ENCODE measurements at regions not wholly inside any gene's neighbourhood (a gene's known extent, or its start where the extent isn't known, plus 50 kb on each side); places are given as distances from the start of the nearest gene placed in this dataset.
A peak's percentile ranks its signal among the peaks of the same experiment; 100 is the strongest.

- TF ChIP-seq ATF3 (CRISPR knock-in tag; conservative IDR thresholded peaks at IDR 0.05) (no peak), CREM (CRISPR knock-in tag; IDR thresholded peaks at IDR 0.05) (no peak), NR1H2 (CRISPR knock-in tag; IDR thresholded peaks at IDR 0.05) (no peak)
Measured at GRCh38 chr5:91441082-91441481, 58.0 kb upstream of the ARRDC3 start (continued).

GRCh38 chr5:91438871-91439270 is 55.8 kb upstream of the ARRDC3 start:
- ChIA-PET POLR2A (no interaction called here), CTCF (interaction anchor here (0.6 to 2.8 kb wide), 9 partner anchors 17 to 178 kb away, joined by 3 to 11 read pairs (median 4); no protein-coding TSS in a partner anchor)
- H3K4me1 Mint-ChIP-seq: peaks cover 19% of the 10 kb centered on the region
- H3K27me3 Mint-ChIP-seq (ENCODE audit: low read depth): no peaks in the 10 kb centered on the region
- TF ChIP-seq ATF6 (CRISPR knock-in tag; IDR thresholded peaks at IDR 0.05) (no peak), ZNF219 (CRISPR knock-in tag; IDR thresholded peaks at IDR 0.05; ENCODE audit: borderline replicate concordance) (no peak), SP1 (CRISPR knock-in tag; conservative IDR thresholded peaks at IDR 0.05) (no peak), SOX15 (CRISPR knock-in tag; IDR thresholded peaks at IDR 0.05) (no peak), NR1H2 (CRISPR knock-in tag; IDR thresholded peaks at IDR 0.05) (no peak), MLX (CRISPR knock-in tag; IDR thresholded peaks at IDR 0.05) (no peak), GABPB1 (CRISPR knock-in tag; IDR thresholded peaks at IDR 0.05) (no peak), RORB (CRISPR knock-in tag; IDR thresholded peaks at IDR 0.05) (no peak), CREM (CRISPR knock-in tag; IDR thresholded peaks at IDR 0.05) (no peak), TCF7 (CRISPR knock-in tag; IDR thresholded peaks at IDR 0.05; ENCODE audit: low read depth) (no peak), USF2 (CRISPR knock-in tag; IDR thresholded peaks at IDR 0.05) (no peak), IRF1 (CRISPR knock-in tag; IDR thresholded peaks at IDR 0.05) (no peak), FOXK1 (CRISPR knock-in tag; IDR thresholded peaks at IDR 0.05) (no peak), SMAD3 (CRISPR knock-in tag; IDR thresholded peaks at IDR 0.05; ENCODE audit: borderline replicate concordance) (no peak), E2F4 (CRISPR knock-in tag; IDR thresholded peaks at IDR 0.05; ENCODE audit: borderline replicate concordance, low read depth) (no peak), ZBTB43 (CRISPR knock-in tag; IDR thresholded peaks at IDR 0.05) (no peak)
- ATAC-seq (peak; percentile 100), DNase-seq (ENCODE audit: low spot score) (peak; percentile 29)
- H3K36me3 Mint-ChIP-seq: no peaks in the 10 kb centered on the region
- H3K4me3 Mint-ChIP-seq: no peak overlapping the region
- H3K9me3 Mint-ChIP-seq: no peaks in the 10 kb centered on the region
- no peak overlapping the region for H3K27ac Mint-ChIP-seq

GRCh38 chr5:91436241-91436640 is 53.1 kb upstream of the ARRDC3 start:
- no peak for ATAC-seq
- ChIA-PET CTCF (interaction anchor here (1.2 kb wide), 1 partner anchor 17 kb away, joined by 3 read pairs; no protein-coding TSS in a partner anchor), POLR2A (no interaction called here)
- Mint-ChIP-seq H3K9me3 (no peaks in the 10 kb centered on the region), H3K4me1 (peaks cover 19% of the 10 kb centered on the region), H3K4me3 (no peak overlapping the region), H3K27me3 (ENCODE audit: low read depth) (no peaks in the 10 kb centered on the region), H3K36me3 (no peaks in the 10 kb centered on the region), H3K27ac (no peak overlapping the region)
- no peak for DNase-seq (ENCODE audit: low spot score)
- TF ChIP-seq GTF2I (CRISPR knock-in tag; conservative IDR thresholded peaks at IDR 0.05): no peak
- no peak for TF ChIP-seq ELF4 (CRISPR knock-in tag; IDR thresholded peaks at IDR 0.05; ENCODE audit: low read depth)
- TF ChIP-seq MAX (CRISPR knock-in tag; IDR thresholded peaks at IDR 0.05): no peak
- TF ChIP-seq JAZF1 (CRISPR knock-in tag; IDR thresholded peaks at IDR 0.05): no peak
- no peak for TF ChIP-seq JUN (CRISPR knock-in tag; IDR thresholded peaks at IDR 0.05)
- no peak for TF ChIP-seq USF2 (CRISPR knock-in tag; IDR thresholded peaks at IDR 0.05)
- TF ChIP-seq IRF1 (CRISPR knock-in tag; IDR thresholded peaks at IDR 0.05): no peak
- TF ChIP-seq ZNF423 (CRISPR knock-in tag; IDR thresholded peaks at IDR 0.05): no peak
- no peak for TF ChIP-seq ERG (CRISPR knock-in tag; IDR thresholded peaks at IDR 0.05)
- TF ChIP-seq TCF7 (CRISPR knock-in tag; IDR thresholded peaks at IDR 0.05; ENCODE audit: low read depth): no peak
